Loucy (cell line): ENCODE measurements at regions not wholly inside any gene's neighbourhood (a gene's known extent, or its start where the extent isn't known, plus 50 kb on each side); places are given as distances from the start of the nearest gene placed in this dataset.

Experiments
- CTCF ChIP-seq: fragments of 200-600 bp; sonication (generic); conservative IDR thresholded peaks from 2 replicates; pipeline ENCODE4 v1.5.1; 2014; ENCODE audit warnings: mild to moderate bottlenecking, antibody characterized with exemption, low read length
- EZH2phosphoT487 ChIP-seq: fragments of 200-600 bp; IDR thresholded peaks from 2 replicates; pipeline ENCODE4 v1.6.1; 2018; ENCODE audit warnings: antibody characterized with exemption, mild to moderate bottlenecking, moderate library complexity, borderline replicate concordance

- no peak for TF ChIP-seq CTCF
- TF ChIP-seq EZH2phosphoT487 = no peak
Measured at GRCh38 chr1:79652426-79652825, 645.9 kb upstream of the ADGRL4 start.
